SH-SY5Y (cell line): ENCODE measurements at regions not wholly inside any gene's neighbourhood (a gene's known extent, or its start where the extent isn't known, plus 50 kb on each side); places are given as distances from the start of the nearest gene placed in this dataset.

Experiments
- GATA2 ChIP-seq: IDR thresholded peaks from 2 replicates; pipeline ENCODE4 v1.6.1; 2011; ENCODE audit warnings: mild to moderate bottlenecking, low read depth, low read length
- GATA3 ChIP-seq: IDR thresholded peaks from 2 replicates; pipeline ENCODE4 v1.6.1; 2011; ENCODE audit warnings: low read depth, mild to moderate bottlenecking, low read length, moderate library complexity

GRCh38 chr2:128628996-128629395 lies 310.3 kb upstream of the HS6ST1 start:
- no peak for TF ChIP-seq GATA3
- TF ChIP-seq GATA2, result no peak
